GM21447 (cell line): ENCODE measurements at regions not wholly inside any gene's neighbourhood (a gene's known extent, or its start where the extent isn't known, plus 50 kb on each side); places are given as distances from the start of the nearest gene placed in this dataset.
"Not testable (repeated sequence)": the region's sequence is repeated elsewhere in the genome, so short reads cannot be mapped to it uniquely, and the experiment has no call there.

Source experiments
- ATAC-seq: cut with Tn5 transposase; IDR thresholded peaks from one replicate; pipeline ENCODE4 v1.9.1; 2021; ENCODE audit not compliant: unreplicated experiment

DNA sequence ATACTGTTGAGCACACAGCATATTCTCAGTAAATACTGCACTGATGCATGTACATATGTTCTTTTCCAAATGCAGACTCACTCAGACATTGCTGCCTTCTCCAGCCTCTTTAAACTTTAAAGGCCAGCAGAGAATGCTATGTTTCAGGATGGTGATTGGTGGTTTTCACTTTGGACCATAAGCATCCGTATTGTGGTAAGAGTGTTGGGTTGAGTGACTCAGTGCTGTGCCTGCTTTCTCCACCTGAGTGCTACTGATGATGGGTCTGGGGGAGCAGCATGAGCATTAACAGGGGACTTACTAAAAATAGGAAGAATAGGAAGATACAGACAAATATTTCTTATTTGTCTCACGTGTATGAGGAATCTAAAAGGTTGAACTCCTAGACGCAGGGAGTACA lies 56.3 kb upstream of the ZNF92 start:
- no peak for ATAC-seq

GRCh38 chr7:65310761-65311160 lies 62.9 kb upstream of the ZNF92 start:
- no peak for ATAC-seq

GRCh38 chr7:65308300-65308678 lies 65.4 kb upstream of the ZNF92 start:
- no peak for ATAC-seq

- no peak for ATAC-seq
These were observed 65.9 kb upstream of the ZNF92 start for GRCh38 chr7:65307651-65308299.

GRCh38 chr7:65304175-65304574 lies 69.5 kb upstream of the ZNF92 start:
- ATAC-seq = no peak

DNA sequence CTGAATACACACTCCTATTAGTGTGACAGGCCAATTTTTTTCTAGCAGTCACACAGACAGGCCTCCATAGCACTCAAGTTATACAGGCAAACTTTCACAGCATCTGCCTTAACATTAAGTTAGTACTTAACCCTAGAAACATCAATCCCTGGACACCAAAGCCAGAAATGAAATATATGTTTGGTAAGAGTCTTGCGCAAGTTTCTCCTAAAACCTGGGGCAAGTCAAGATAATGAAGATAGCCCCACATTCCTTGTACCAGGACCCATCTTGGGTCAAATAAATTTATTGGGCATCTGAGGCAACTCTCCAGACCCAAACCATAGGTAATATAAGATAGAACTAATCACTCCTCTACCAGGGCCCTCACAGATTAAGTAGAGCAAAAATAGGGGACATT lies 70.8 kb upstream of the ZNF92 start:
- ATAC-seq = no peak

DNA sequence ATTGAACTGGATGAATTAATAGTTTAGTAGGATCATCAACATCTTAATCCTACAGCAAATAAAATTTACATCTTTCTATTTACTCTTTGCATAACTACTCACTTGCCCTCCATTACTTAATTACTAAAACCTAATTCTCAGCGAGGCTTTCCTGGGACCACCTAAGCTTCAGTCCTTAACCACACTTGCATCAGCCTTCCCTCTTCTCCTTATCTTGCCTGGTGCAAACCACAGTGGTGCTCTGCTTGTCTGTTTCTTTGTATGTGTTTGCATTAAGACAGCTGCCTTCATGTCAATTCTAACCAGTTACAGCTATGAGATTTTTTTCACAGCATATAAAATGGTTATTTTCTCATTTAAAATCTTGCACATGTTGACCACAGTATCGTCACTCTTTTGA lies 72.6 kb upstream of the ZNF92 start:
- no peak for ATAC-seq

- ATAC-seq = no peak
These were observed 78.2 kb upstream of the ZNF92 start for GRCh38 chr7:65295409-65295808.

DNA sequence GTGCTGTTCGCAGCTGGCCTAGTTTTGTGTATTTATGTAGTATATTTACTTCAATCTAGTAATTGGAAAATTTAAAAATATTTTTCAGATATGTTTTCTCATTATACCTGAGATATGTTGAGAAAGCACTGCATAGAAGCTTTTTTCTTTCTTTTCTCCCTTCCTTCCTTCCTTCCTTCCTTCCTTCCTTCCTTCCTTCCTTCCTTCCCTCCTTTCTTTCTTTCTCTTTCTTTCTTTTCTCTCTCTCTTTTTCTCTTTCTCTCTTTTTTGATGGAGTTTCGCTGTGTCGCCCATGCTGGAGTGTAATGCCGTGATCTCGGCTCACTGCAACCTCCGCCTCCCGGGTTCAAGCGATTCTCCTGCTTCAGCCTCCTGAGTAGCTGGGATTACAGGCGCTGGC lies 83.3 kb upstream of the ZNF92 start:
- not testable (repeated sequence) for ATAC-seq

- no peak for ATAC-seq
These were observed 86.6 kb upstream of the ZNF92 start for GRCh38 chr7:65287023-65287422.

- ATAC-seq = no peak
These were observed 87.5 kb upstream of the ZNF92 start for GRCh38 chr7:65285906-65286864.

DNA sequence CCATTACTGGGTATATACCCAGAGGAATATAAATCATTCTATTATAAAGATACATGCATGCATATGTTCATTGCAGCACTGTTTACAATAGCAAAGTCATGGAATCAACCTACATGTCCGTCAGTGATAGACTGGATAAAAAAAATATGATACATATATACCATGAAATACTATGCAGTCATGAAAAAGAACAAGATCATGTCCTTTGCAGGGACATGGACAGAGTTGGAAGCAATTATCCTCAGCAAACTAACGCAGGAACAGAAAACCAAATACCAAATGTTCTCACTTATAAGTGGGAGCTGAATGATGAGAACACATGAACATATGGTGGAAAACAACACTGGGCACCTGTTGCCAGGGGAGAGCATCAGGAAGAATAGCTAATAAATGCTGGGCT lies 88.4 kb upstream of the ZNF92 start:
- not testable (repeated sequence) for ATAC-seq

- ATAC-seq = no peak
These were observed 93.9 kb upstream of the ZNF92 start for GRCh38 chr7:65279795-65280194.

GRCh38 chr7:65276822-65277221 lies 96.8 kb upstream of the ZNF92 start:
- no peak for ATAC-seq

DNA sequence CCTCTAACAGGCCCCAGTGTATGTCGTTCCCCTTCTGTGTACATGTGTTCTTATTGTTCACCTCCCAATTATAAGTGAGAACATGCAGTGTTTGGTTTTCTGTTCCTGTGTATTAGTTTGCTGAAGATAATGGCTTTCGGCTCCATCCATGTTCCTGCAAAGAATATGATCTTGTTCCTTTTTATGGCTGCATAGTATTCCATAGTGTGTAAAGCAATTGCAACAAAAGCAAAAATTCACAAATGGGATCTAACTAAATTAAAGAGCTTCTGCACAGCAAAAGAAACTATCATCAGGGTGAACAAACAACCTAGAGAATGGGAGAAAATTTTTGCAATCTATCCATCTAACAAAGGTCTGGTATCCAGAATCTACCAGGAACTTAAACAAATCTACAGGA lies 102.2 kb upstream of the ZNF92 start:
- ATAC-seq = not testable (repeated sequence)

DNA sequence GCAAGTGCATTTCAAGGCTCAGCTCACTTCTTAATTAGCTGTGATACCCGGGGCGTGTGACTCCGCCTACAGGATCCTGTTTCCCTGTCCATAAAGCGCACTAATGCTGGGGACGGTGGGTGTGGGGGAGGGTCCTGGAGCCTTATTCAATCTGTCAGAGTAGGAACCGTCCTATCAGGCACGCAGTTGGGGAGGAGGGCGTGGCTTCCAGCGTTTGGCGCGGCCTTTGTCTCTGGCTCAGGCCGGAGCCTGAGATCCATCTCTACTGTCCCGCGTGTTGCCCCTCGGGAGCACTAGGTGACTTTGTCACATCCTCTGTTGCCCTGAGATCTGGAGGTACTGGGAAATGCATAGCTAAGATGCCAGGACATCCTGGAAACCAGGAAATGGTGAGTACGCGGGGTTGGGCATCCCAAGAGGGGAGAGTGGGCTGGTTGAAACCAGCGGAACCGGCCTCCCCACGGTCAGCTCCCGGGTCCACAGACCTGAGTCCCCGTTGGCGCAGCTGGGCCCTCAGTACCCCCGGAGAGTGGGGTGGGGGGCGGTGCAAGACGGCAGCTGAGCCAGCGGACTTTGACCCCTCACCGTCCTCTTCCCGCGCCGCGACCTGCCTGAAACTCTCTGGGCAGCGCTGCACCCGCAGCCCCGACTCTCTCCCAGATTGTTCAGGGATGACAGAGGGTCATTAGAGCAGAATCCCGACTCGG lies 104.4 kb upstream of the ZNF92 start:
- peak; percentile 90 for ATAC-seq

DNA sequence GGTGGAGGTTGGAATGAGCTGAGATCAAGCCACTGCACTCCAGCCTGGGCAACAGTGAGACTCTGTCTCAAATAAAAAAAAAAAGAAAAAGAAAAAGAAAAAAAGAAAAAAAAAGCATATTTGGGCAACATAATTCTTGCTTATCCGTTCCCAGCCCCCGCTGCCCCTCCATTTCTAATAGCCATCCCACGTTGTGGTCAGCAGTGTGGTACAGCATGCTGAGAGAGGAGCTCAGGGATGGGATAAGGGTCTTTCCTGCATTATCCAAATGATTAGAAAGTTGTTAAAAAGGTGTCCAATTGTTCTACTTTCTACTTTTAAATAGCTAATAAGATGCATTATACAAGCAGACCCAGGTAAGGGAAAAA lies 104.9 kb upstream of the ZNF92 start:
- ATAC-seq = no peak

- ATAC-seq = no peak
These were observed 107.6 kb upstream of the ZNF92 start for GRCh38 chr7:65265933-65266519.

DNA sequence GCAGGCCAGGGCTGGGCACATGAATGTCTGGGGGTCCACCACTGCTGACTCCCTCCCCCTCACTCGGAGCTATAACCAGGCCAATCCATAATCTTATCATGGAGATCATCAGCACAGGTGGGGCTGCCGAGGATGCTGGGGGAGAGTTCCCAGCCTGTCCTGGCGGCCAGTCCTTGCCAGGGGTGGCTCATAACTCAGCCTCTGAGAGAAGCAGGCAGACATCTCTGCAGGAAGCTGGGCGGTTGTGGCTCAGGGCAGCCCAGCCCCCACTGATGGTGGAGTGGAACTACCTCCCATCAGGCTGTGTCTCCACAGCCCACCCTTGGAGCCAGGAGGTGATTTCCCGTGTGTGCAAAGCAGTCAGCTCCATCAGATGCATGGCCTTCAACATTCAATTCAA lies 109.4 kb upstream of the ZNF92 start:
- ATAC-seq = no peak

DNA sequence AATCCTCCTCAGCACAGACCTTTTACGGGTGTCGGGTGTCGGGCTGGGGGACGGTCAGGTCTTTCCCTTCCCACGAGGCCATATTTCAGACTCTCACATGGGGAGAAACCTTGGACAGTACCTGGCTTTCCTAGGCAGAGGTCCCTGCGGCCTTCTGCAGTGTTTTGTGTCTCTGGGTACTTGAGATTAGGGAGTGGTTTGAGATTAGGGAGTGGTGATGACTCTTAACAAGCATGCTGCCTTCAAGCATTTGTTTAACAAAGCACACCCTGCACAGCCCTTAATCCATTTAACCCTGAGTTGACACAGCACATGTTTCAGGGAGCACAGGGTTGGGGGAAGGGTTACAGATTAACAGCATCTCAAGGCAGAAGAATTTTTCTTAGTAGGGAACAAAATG lies 113.0 kb upstream of the ZNF92 start:
- not testable (repeated sequence) for ATAC-seq

GRCh38 chr7:65259864-65260525 lies 113.7 kb upstream of the ZNF92 start:
- ATAC-seq = not testable (repeated sequence)
